ENCODE measurements at regions not wholly inside any gene's neighbourhood (a gene's known extent, or its start where the extent isn't known, plus 50 kb on each side); places are given as distances from the start of the nearest gene placed in this dataset.

GRCh38 chrX:38982370-38982769, 181.1 kb downstream of the MID1IP1 start:
- no peak overlapping the region for H3K27ac ChIP-seq (ENCODE audit: low read depth, low read length, poor library complexity, severe bottlenecking)
- no peak overlapping the region for H2AFZ ChIP-seq (ENCODE audit: low read length)
- H3K4me3 ChIP-seq (ENCODE audit: low read depth, low read length, poor library complexity, severe bottlenecking): no peak overlapping the region
- TF ChIP-seq CTCF (IDR thresholded peaks at IDR 0.05; ENCODE audit: low read length) (no peak), EZH2 (IDR thresholded peaks at IDR 0.05; ENCODE audit: borderline replicate concordance, low read length) (no peak)
- H3F3A ChIP-seq (ENCODE audit: insufficient read depth, low read length): no peaks in the 10 kb centered on the region
- H3K9ac ChIP-seq (ENCODE audit: low read length): no peak overlapping the region
- no peaks in the 10 kb centered on the region for H4K20me1 ChIP-seq (ENCODE audit: insufficient read depth, low read length)
- H3K36me3 ChIP-seq (ENCODE audit: insufficient read depth, low read length): no peaks in the 10 kb centered on the region
- no peaks in the 10 kb centered on the region for H3K27me3 ChIP-seq (ENCODE audit: insufficient read depth, low read length)
- no peaks in the 10 kb centered on the region for H3K9me3 ChIP-seq (ENCODE audit: low read length)
- H3K9me2 ChIP-seq (ENCODE audit: low read depth, low read length): no peaks in the 10 kb centered on the region
- H3K4me1 ChIP-seq (ENCODE audit: insufficient read depth, low read length, severe bottlenecking): peaks cover 36% of the 10 kb centered on the region
- H3K4me2 ChIP-seq (ENCODE audit: low read length): no peak overlapping the region
- no peaks in the 10 kb centered on the region for H3K79me2 ChIP-seq (ENCODE audit: insufficient read depth, low read length)

GRCh38 chrX:38982843-38983242, 181.6 kb downstream of the MID1IP1 start:
- Histone ChIP-seq H4K20me1 (ENCODE audit: insufficient read depth, low read length) (no peaks in the 10 kb centered on the region), H3K27ac (ENCODE audit: low read depth, low read length, poor library complexity, severe bottlenecking) (no peak overlapping the region), H3K9ac (ENCODE audit: low read length) (no peak overlapping the region; the same call in 1 of the 2 replicates), H3K36me3 (ENCODE audit: insufficient read depth, low read length) (no peaks in the 10 kb centered on the region), H3K4me3 (ENCODE audit: low read depth, low read length, poor library complexity, severe bottlenecking) (no peak overlapping the region), H3F3A (ENCODE audit: insufficient read depth, low read length) (no peaks in the 10 kb centered on the region), H2AFZ (ENCODE audit: low read length) (no peak overlapping the region), H3K4me1 (ENCODE audit: insufficient read depth, low read length, severe bottlenecking) (peaks cover 37% of the 10 kb centered on the region), H3K9me2 (ENCODE audit: low read depth, low read length) (no peaks in the 10 kb centered on the region), H3K4me2 (ENCODE audit: low read length) (no peak overlapping the region), H3K9me3 (ENCODE audit: low read length) (no peaks in the 10 kb centered on the region), H3K27me3 (ENCODE audit: insufficient read depth, low read length) (no peaks in the 10 kb centered on the region), H3K79me2 (ENCODE audit: insufficient read depth, low read length) (no peaks in the 10 kb centered on the region)
- TF ChIP-seq CTCF (IDR thresholded peaks at IDR 0.05; ENCODE audit: low read length): no peak
- TF ChIP-seq EZH2 (IDR thresholded peaks at IDR 0.05; ENCODE audit: borderline replicate concordance, low read length): no peak

GRCh38 chrX:38985375-38985774, 184.1 kb downstream of the MID1IP1 start:
- Histone ChIP-seq H3K4me2 (ENCODE audit: low read length) (no peak overlapping the region), H2AFZ (ENCODE audit: low read length) (no peak overlapping the region), H3K79me2 (ENCODE audit: insufficient read depth, low read length) (no peaks in the 10 kb centered on the region), H3K4me1 (ENCODE audit: insufficient read depth, low read length, severe bottlenecking) (peaks cover 37% of the 10 kb centered on the region), H3F3A (ENCODE audit: insufficient read depth, low read length) (no peaks in the 10 kb centered on the region), H3K9me2 (ENCODE audit: low read depth, low read length) (no peaks in the 10 kb centered on the region), H3K9ac (ENCODE audit: low read length) (no peak overlapping the region), H3K4me3 (ENCODE audit: low read depth, low read length, poor library complexity, severe bottlenecking) (no peak overlapping the region), H3K27me3 (ENCODE audit: insufficient read depth, low read length) (no peaks in the 10 kb centered on the region), H3K27ac (ENCODE audit: low read depth, low read length, poor library complexity, severe bottlenecking) (peak overlapping the region; percentile 28), H4K20me1 (ENCODE audit: insufficient read depth, low read length) (no peaks in the 10 kb centered on the region), H3K9me3 (ENCODE audit: low read length) (no peaks in the 10 kb centered on the region), H3K36me3 (ENCODE audit: insufficient read depth, low read length) (no peaks in the 10 kb centered on the region)
- TF ChIP-seq EZH2 (IDR thresholded peaks at IDR 0.05; ENCODE audit: borderline replicate concordance, low read length) (no peak), CTCF (IDR thresholded peaks at IDR 0.05; ENCODE audit: low read length) (peak; percentile 43; the same call in 1 of the 2 replicates)
